ENCODE measurements at regions not wholly inside any gene's neighbourhood (a gene's known extent, or its start where the extent isn't known, plus 50 kb on each side); places are given as distances from the start of the nearest gene placed in this dataset.
A peak's percentile ranks its signal among the peaks of the same experiment; 100 is the strongest.

GRCh38 chr18:55695091-55695490 lies 107.1 kb upstream of the TCF4 start:
- no peak for DNase-seq (ENCODE audit: low read depth)
- TF ChIP-seq CTCF (IDR thresholded peaks at IDR 0.05; ENCODE audit: control insufficient read depth, extremely low read depth, insufficient read depth) = no peak
- H3K4me3 ChIP-seq (ENCODE audit: low read depth, low read length) = no peak overlapping the region

DNA sequence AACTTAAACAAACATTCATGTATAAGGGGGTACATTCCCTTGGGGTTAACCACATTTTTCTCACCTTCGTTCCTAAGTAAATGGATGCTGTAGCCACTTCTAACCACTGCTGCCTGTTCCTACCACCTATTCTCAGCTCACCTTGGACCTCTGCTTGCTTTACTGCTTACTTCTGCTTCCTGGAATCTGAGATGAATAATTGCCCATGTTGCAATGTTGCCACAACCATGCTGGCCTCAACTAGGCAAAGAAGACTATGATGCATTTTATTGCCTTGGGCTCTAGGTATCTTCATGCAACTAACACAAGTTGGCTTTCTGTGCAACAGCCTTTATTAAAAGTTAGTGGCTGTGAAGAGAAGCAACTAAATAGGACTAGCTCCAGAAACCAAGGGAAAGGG lies 106.3 kb upstream of the TCF4 start:
- no peak for DNase-seq (ENCODE audit: low read depth)
- H3K4me3 ChIP-seq (ENCODE audit: low read depth, low read length) = no peak overlapping the region
- TF ChIP-seq CTCF (IDR thresholded peaks at IDR 0.05; ENCODE audit: control insufficient read depth, extremely low read depth, insufficient read depth) = no peak

DNA sequence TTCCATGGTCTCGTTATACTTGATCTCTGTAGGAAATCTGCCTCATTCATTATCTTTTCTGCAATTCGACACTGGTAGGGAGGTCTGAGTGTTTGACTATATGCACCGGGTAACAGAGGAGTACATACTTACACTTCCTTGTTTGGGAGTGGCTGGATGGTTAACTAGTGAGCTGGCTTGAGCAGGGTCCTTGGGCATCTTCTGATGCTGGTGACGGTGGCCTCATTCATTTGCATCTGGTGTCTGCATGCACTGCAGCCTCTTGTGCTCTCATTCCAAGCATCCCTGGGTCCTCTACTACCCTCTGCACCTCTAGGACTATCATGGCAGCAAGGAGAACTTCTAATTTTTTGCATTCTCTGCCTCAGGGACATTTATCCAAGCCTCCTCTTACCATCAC lies 100.0 kb upstream of the TCF4 start:
- no peak for DNase-seq (ENCODE audit: low read depth)
- TF ChIP-seq CTCF (IDR thresholded peaks at IDR 0.05; ENCODE audit: control insufficient read depth, extremely low read depth, insufficient read depth) = no peak

GRCh38 chr18:55687106-55687505 lies 99.1 kb upstream of the TCF4 start:
- DNase-seq (ENCODE audit: low read depth) = no peak
- no peak overlapping the region for H3K4me3 ChIP-seq (ENCODE audit: low read depth, low read length)
- TF ChIP-seq CTCF (IDR thresholded peaks at IDR 0.05; ENCODE audit: control insufficient read depth, extremely low read depth, insufficient read depth) = no peak

More for the DNA sequence above, 100.0 kb upstream of the TCF4 start:
- H3K4me3 ChIP-seq (ENCODE audit: low read depth, low read length) = no peak overlapping the region

DNA sequence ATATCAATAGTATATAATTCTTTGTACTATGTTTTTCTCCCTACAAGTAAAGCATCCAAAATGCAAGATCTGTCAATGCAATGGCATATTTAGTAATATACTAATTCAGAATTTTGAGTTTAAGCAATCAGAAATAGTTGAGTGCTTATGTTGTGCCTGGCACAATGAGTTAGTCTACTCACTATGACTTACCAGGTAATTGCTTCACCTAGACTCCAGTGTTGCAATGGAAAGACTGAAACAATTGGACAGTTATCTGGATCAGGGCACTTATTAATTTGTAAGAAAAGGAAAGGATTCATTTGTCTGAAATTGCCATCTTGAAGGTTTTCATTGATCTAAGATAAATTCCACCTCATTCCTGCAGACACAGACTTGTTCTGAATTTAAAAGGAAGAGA lies 97.6 kb upstream of the TCF4 start:
- TF ChIP-seq CTCF (IDR thresholded peaks at IDR 0.05; ENCODE audit: control insufficient read depth, extremely low read depth, insufficient read depth) = no peak
- no peak overlapping the region for H3K4me3 ChIP-seq (ENCODE audit: low read depth, low read length)
- DNase-seq (ENCODE audit: low read depth) = no peak

- H3K4me3 ChIP-seq (ENCODE audit: low read depth, low read length) = no peak overlapping the region
- no peak for DNase-seq (ENCODE audit: low read depth)
- TF ChIP-seq CTCF (IDR thresholded peaks at IDR 0.05; ENCODE audit: control insufficient read depth, extremely low read depth, insufficient read depth) = no peak
Measured at GRCh38 chr18:55672574-55673361, 84.8 kb upstream of the TCF4 start.

GRCh38 chr18:55665506-55665905 lies 77.5 kb upstream of the TCF4 start:
- TF ChIP-seq CTCF (IDR thresholded peaks at IDR 0.05; ENCODE audit: control insufficient read depth, extremely low read depth, insufficient read depth) = no peak
- peak overlapping the region; percentile 60 for H3K4me3 ChIP-seq (ENCODE audit: low read depth, low read length)
- peak; percentile 62 for DNase-seq (ENCODE audit: low read depth)

DNA sequence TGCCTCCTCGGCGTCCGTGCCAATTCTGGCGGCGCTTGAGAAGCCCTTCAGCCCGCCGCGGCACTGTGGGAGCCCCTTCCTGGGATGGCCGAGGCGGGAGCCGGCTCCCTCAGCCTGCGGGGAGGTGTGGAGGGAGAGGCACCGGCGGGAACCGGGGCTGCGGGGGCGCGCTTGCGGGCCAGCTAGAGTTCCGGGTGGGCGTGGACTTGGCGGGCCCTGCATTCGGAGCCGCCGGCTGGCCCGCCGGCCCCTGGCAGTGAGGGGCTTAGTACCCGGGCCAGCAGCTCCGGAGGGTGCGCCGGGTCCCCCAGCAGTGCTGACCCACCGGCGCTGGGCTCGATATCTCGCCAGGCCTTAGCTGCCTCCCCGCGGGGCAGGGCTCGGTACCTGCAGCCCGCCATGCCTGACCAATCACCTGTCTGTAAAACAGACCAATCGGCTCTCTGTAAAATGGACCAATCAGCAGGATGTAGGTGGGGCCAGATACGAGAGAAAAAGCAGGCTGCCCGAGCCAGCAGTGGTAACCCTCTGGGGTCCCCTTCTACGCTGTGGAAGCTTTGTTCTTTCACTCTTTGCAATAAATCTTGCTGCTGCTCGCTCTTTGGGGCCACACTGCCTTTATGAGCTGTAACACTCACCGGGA lies 76.9 kb upstream of the TCF4 start:
- DNase-seq (ENCODE audit: low read depth) = peak; percentile 49

More for the DNA sequence above, 76.9 kb upstream of the TCF4 start:
- peak overlapping the region; percentile 60 for H3K4me3 ChIP-seq (ENCODE audit: low read depth, low read length)

Measured in LNCaP clone FGC (cell line).